ENCODE measurements at regions not wholly inside any gene's neighbourhood (a gene's known extent, or its start where the extent isn't known, plus 50 kb on each side); places are given as distances from the start of the nearest gene placed in this dataset.

GRCh38 chr2:120826716-120827410, 91.2 kb downstream of the GLI2 start:
- Histone ChIP-seq H3K4me3 (ENCODE audit: low read depth, low read length) (no peak overlapping the region), H3K4me1 (no peaks in the 10 kb centered on the region), H3K36me3 (ENCODE audit: control insufficient read depth, insufficient read depth, low read length) (no peaks in the 10 kb centered on the region), H3K9me3 (no peaks in the 10 kb centered on the region), H3K27me3 (replicated peaks; ENCODE audit: control insufficient read depth, insufficient read depth, low read length) (no peaks in the 10 kb centered on the region)
- no peaks in the 10 kb centered on the region for H3K9me3 Mint-ChIP-seq (ENCODE audit: unreplicated experiment)
- ChIA-PET POLR2A (no interaction called here), CTCF (no interaction called here)
- DNase-seq, result no peak
- intact Hi-C loops (cut with micrococcal nuclease; ENCODE audit: unreplicated experiment), result no loop called here
- H3K4me3 Mint-ChIP-seq (ENCODE audit: unreplicated experiment), result no peak overlapping the region
- no peaks in the 10 kb centered on the region for H3K27me3 Mint-ChIP-seq (ENCODE audit: insufficient read depth, unreplicated experiment)
- no peak for TF ChIP-seq CTCF (IDR thresholded peaks at IDR 0.05; ENCODE audit: insufficient read depth in 1 of 2, low read depth in 1 of 2, low read length in 1 of 2, severe bottlenecking in 1 of 2, unreplicated experiment in 1 of 2)
- no peaks in the 10 kb centered on the region for H3K36me3 Mint-ChIP-seq (ENCODE audit: insufficient read depth, unreplicated experiment)
- no TSS peak for BruUV-seq (replicated peaks)
- H3K4me1 Mint-ChIP-seq (ENCODE audit: low read depth, unreplicated experiment), result no peaks in the 10 kb centered on the region
- H3K27ac Mint-ChIP-seq (ENCODE audit: unreplicated experiment), result no peak overlapping the region

GRCh38 chr2:120828066-120828465, 92.4 kb downstream of the GLI2 start:
- POLR2A ChIA-PET, result no interaction called here
- Histone ChIP-seq H3K4me3 (ENCODE audit: low read depth, low read length) (no peak overlapping the region), H3K9me3 (no peaks in the 10 kb centered on the region), H3K36me3 (ENCODE audit: control insufficient read depth, insufficient read depth, low read length) (no peaks in the 10 kb centered on the region), H3K4me1 (no peaks in the 10 kb centered on the region), H3K27me3 (replicated peaks; ENCODE audit: control insufficient read depth, insufficient read depth, low read length) (no peaks in the 10 kb centered on the region)
- CTCF ChIA-PET, result no interaction called here
- Mint-ChIP-seq H3K9me3 (ENCODE audit: unreplicated experiment) (no peaks in the 10 kb centered on the region), H3K27me3 (ENCODE audit: insufficient read depth, unreplicated experiment) (no peaks in the 10 kb centered on the region), H3K36me3 (ENCODE audit: insufficient read depth, unreplicated experiment) (no peaks in the 10 kb centered on the region), H3K4me3 (ENCODE audit: unreplicated experiment) (no peak overlapping the region), H3K4me1 (ENCODE audit: low read depth, unreplicated experiment) (no peaks in the 10 kb centered on the region), H3K27ac (ENCODE audit: unreplicated experiment) (no peak overlapping the region)
- intact Hi-C loops (cut with micrococcal nuclease; ENCODE audit: unreplicated experiment), result no loop called here
- TF ChIP-seq CTCF (IDR thresholded peaks at IDR 0.05; ENCODE audit: insufficient read depth in 1 of 2, low read depth in 1 of 2, low read length in 1 of 2, severe bottlenecking in 1 of 2, unreplicated experiment in 1 of 2), result no peak
- no TSS peak for BruUV-seq (replicated peaks)
- no peak for DNase-seq

- Histone ChIP-seq H3K9me3 (no peaks in the 10 kb centered on the region), H3K4me1 (no peaks in the 10 kb centered on the region), H3K27me3 (replicated peaks; ENCODE audit: control insufficient read depth, insufficient read depth, low read length) (no peaks in the 10 kb centered on the region), H3K36me3 (ENCODE audit: control insufficient read depth, insufficient read depth, low read length) (no peaks in the 10 kb centered on the region), H3K4me3 (ENCODE audit: low read depth, low read length) (no peak overlapping the region)
- intact Hi-C loops (cut with micrococcal nuclease; ENCODE audit: unreplicated experiment), result no loop called here
- BruUV-seq (replicated peaks), result no TSS peak
- no peak for TF ChIP-seq CTCF (IDR thresholded peaks at IDR 0.05; ENCODE audit: insufficient read depth in 1 of 2, low read depth in 1 of 2, low read length in 1 of 2, severe bottlenecking in 1 of 2, unreplicated experiment in 1 of 2)
- no peaks in the 10 kb centered on the region for H3K27me3 Mint-ChIP-seq (ENCODE audit: insufficient read depth, unreplicated experiment)
- POLR2A ChIA-PET, result no interaction called here
- no peaks in the 10 kb centered on the region for H3K9me3 Mint-ChIP-seq (ENCODE audit: unreplicated experiment)
- DNase-seq, result no peak
- H3K27ac Mint-ChIP-seq (ENCODE audit: unreplicated experiment), result no peak overlapping the region
- CTCF ChIA-PET, result no interaction called here
- no peaks in the 10 kb centered on the region for H3K4me1 Mint-ChIP-seq (ENCODE audit: low read depth, unreplicated experiment)
- H3K4me3 Mint-ChIP-seq (ENCODE audit: unreplicated experiment), result no peak overlapping the region
- H3K36me3 Mint-ChIP-seq (ENCODE audit: insufficient read depth, unreplicated experiment), result no peaks in the 10 kb centered on the region
Measured at GRCh38 chr2:120828829-120829632, 93.4 kb downstream of the GLI2 start.

All from Caco-2 (cell line).